ENCODE measurements at regions not wholly inside any gene's neighbourhood (a gene's known extent, or its start where the extent isn't known, plus 50 kb on each side); places are given as distances from the start of the nearest gene placed in this dataset.

DNA sequence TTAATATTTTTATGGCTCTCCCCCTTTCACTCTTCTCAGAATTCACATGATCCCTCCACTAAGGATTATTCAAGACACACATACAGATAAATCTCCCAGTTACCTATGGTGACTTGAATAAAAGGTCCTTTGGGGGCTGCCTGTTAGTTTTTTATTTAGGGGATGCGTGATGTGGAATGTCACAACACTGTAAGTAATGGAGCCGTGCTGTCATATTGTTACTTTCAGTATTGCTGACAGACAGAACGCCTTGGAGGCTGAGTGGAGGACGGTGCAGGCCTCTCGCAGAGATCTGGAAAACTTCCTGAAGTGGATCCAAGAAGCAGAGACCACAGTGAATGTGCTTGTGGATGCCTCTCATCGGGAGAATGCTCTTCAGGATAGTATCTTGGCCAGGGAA is 291.7 kb downstream of the UTRN start:
- TF ChIP-seq, protein P1, sequence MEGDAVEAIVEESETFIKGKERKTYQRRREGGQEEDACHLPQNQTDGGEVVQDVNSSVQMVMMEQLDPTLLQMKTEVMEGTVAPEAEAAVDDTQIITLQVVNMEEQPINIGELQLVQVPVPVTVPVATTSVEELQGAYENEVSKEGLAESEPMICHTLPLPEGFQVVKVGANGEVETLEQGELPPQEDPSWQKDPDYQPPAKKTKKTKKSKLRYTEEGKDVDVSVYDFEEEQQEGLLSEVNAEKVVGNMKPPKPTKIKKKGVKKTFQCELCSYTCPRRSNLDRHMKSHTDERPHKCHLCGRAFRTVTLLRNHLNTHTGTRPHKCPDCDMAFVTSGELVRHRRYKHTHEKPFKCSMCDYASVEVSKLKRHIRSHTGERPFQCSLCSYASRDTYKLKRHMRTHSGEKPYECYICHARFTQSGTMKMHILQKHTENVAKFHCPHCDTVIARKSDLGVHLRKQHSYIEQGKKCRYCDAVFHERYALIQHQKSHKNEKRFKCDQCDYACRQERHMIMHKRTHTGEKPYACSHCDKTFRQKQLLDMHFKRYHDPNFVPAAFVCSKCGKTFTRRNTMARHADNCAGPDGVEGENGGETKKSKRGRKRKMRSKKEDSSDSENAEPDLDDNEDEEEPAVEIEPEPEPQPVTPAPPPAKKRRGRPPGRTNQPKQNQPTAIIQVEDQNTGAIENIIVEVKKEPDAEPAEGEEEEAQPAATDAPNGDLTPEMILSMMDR (IDR thresholded peaks at IDR 0.05), result no peak
- TF ChIP-seq POLR2A (IDR thresholded peaks at IDR 0.05), result no peak
